HG02678 (cell line): ENCODE measurements at regions not wholly inside any gene's neighbourhood (a gene's known extent, or its start where the extent isn't known, plus 50 kb on each side); places are given as distances from the start of the nearest gene placed in this dataset.
"Not testable (repeated sequence)": the region's sequence is repeated elsewhere in the genome, so short reads cannot be mapped to it uniquely, and the experiment has no call there.

Source experiments
- ATAC-seq: cut with Tn5 transposase; IDR thresholded peaks from one replicate; pipeline ENCODE4 v1.9.1; 2021; ENCODE audit warnings: mild to moderate bottlenecking, moderate library complexity; ENCODE audit not compliant: unreplicated experiment

DNA sequence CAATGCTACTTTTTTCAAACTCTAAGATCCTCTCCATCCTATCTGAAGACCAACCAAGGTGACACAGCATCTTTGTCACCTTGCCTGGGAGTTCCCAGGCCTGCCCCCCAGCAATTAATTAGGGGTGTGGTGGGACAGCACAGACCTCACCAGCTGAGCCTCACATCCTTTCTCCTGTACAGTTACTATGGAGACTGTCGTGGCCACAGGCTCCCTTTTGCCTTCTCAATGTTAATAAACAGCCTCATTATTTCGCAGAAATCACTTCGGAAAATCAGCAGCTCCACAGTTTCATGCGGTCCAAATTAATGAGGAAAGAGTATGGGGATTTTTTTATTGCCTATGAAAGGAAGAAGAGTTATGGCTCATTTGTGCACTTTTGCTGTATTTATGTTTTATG is 378.3 kb downstream of the NPHP4 start:
- ATAC-seq, result no peak

DNA sequence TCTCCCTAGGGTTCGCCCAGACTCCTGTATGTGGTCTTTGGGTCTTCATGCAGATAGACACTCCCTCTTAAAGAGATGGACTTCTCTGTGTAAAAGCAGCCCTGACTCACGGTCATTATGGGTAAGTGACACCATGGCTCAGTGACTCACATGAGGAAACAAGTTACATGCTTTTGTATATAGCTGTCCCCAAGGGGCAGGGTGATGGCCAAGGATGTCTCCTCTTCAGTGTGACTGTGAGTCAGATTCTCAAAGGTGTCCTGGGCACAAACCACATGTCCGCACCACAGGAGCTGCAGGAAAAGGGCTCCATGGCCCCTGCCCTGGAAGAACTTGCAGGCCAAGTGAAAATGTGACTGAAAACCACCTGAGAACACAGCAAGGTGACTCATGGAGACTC is 380.4 kb downstream of the NPHP4 start:
- no peak for ATAC-seq

DNA sequence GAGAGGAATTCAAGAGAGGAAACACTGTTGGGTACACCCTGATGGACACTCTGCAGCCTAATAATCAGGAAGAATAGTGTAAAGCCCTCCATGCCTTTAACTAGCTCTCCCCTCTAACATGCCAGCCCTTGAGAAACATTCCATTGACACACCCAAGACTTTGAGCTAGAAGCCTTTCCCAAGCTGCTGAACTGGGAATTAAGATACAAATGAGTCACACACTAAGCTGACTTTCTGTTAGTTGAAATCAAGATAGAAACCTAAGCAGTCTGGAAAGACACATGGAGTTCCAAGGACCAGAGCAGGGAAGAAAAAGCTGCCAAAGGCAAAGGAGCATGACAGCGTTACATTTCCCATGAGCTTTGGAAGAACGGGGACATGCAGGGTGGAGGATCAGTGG is 380.8 kb downstream of the NPHP4 start:
- no peak for ATAC-seq

DNA sequence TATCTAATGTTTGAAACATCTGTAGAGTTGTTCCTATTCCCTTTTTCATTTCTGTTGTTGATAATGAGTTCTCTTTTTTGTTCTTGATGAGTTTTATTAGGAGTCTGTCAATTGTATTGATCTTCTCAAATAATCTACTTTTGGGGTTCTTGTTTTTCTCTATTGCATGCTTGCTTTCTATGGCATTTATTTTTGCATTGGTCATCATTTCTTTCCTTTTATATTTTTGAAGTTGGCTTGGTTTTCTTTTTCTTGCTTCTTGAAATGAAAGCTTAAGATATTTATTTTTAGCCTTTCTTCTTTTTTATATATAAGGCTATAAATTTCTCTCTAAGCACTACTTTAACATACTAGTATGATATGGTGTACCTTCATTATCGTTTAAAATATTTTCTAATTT is 381.8 kb downstream of the NPHP4 start:
- no peak for ATAC-seq

DNA sequence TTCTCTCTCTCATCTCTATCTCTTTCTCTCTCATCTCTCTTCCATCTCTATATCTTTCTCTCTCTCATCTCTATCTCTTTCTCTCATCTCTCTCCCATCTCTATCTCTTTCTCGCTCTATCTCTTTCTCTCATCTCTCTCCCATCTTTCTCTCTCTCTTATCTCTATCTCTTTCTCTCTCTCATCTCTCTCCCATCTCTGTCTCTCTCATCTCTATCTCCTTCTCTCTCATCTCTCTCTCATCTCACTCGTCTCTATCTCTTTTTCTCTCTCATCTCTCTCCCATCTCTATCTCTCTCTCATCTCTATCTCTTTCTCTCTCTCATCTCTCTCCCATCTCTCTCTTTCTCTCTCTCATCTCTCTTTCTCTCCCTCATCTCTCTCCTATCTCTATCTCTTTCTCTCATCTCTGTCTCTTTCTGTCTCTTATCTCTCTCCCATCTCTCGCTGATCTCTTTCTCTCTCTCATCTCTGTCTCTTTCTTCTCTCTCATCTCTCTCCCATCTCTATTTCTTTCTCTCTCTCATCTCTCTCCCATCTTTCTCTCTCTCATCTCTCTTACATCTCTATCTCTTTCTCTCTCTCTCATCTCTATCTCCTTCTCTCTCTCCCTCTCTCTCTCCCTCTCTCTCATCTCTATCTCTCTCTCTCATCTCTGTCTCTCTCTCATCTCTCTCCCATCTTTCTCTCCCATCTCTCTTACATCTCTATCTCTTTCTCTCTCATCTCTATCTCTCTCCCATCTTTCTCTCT is 388.7 kb downstream of the NPHP4 start:
- no peak for ATAC-seq

DNA sequence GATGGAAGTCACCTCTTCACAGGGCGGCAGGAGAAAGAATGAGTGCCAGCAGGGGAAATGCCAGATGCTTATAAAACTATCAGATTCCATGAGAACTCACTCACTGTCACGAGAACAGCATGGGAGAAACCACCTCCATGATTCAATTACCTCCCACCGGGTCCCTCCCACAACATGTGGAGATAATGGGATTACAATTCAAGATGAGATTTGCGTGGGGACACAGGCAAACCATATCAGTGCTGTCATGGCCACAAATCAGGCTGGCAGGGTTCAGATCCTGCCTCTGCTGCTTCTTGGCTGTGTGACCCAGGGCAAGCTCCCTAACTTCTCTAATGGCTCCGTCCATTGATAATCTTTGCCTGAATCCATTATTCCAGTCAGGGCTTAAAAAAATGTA is 389.5 kb downstream of the NPHP4 start:
- ATAC-seq, result not testable (repeated sequence)

DNA sequence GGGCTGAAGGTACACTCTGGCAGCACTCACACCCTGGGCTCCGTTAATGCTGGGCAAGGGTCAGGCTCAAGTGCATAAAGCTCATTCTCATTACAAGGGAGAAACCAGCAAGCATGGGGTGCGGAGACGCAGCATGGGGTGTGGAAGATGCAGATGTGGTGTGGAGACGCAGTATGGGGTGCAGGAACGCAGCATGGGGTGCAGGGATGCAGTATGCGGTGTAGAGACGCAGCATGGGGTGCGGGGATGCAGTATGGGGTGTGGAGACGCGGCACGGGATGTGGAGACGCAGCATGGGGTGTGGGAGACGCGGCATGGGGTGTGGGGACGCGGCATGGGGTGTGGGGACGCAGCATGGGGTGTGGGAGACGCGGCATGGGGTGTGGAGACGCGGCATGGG is 390.7 kb downstream of the NPHP4 start:
- ATAC-seq, result no peak

DNA sequence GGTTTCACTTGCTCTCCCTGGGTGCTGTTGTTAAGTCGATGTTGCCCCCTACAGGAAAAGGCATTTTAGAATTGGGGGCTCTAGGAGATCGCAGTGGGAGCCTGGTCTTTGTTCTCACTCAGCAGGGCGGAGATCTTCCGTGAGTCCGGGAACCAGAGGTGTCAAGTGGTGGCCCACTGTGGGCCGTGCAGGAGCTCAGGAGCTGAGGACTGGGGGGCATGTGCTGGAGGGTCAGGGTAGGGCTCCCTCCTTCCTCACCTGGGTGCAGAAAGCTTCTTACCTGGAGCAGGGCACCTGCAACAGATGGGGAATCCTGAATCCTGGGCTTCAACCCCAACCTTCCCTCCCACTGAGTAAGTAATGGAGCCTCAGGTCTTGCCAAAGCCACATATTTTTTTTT is 392.7 kb downstream of the NPHP4 start:
- ATAC-seq, result no peak

DNA sequence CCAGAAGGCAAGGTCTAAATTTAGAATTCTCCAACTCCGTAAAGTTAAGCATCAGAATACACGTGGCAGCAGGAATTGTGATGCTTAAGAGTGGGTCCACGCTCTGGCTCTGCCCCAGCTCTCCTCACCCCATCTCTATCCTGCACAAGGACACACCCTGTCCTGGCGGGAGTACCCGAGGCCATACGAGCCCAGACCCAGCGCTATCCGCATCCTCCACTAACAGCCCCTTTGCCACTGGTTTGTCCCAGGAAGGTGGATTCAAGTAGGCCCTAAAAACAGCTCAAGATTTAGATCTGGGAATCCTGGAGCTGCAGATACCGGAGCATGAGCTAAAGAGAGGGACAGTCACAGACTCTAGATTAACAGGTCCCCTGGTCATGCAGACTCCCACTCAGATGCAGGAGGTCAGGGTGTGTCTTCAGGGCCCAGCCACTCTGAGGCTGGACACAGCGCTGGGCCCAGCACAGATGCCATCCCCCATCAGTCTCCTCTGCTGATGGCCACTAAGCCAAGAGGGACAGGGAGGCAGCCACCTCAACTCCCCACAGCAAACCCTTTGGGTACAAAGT is 393.3 kb downstream of the NPHP4 start:
- no peak for ATAC-seq

DNA sequence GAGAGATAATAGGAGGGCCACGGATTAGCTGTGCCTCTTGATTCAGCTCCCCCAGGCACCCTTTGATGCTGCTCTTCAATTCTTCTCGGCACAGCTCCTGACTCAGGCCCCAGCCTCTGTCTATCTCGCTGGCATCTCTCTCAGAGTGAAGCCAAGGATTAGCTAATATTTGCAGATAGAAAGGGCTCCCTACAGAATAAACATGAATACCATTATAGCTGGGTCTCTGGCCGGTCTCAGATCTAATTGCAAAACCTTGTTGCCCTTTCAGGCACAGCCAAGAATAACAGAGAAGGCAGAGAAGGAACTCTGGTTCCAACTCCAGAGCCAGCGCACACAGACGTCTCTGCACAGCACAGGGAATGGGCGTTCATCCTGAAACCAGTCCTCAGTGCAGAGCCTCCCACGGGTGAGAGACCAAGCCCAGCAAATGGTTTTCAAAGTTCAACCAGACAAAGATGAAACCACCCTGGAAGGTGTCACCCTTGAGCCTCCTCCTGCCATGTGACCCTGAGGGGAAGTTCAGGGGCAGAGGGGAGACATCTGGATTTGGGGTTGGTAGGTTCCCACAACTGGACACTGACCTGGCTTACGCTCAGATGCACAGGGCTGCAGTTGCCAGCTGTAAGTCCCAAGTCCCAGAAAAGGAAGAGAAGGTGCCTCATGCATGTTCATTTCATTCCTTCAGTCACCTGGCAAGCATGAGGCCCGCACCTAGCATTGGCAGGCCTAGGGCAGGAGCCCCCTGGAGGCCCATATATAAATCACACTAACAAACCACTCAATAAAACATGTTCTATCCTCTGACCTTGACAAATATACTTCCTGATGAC is 394.0 kb downstream of the NPHP4 start:
- no peak for ATAC-seq

DNA sequence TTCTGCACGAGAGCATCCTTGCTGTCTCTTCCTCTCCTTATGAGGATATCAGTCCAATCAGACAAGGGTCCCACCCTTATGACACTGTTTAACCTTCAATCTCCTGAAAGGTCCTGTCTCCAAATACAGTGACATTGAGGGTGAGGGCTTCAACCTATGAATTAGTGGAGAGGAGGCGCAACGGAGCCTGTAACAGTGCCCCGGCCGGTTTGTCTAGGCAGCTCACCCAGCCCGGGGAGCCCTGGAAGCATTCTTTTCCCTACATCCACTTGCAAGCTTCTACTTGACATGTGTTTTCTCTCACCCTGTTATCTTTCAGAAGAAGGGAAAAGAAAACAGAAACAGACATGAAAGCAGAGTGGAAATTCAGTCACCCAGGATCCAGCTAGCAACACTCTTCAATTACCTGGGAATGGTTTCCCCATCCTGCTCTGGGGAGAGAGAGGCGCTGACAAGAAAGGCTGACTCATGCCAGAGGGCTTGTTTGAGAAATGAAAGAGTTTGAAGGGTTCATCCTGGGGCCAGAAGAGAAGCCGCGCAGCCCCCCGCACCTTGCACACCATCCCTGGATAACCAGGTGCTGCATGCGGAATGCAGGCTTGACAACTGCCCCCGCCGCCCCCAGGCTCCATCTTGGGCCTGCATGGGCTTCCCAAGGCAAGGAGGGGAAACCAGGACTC is 394.9 kb downstream of the NPHP4 start:
- ATAC-seq, result no peak

DNA sequence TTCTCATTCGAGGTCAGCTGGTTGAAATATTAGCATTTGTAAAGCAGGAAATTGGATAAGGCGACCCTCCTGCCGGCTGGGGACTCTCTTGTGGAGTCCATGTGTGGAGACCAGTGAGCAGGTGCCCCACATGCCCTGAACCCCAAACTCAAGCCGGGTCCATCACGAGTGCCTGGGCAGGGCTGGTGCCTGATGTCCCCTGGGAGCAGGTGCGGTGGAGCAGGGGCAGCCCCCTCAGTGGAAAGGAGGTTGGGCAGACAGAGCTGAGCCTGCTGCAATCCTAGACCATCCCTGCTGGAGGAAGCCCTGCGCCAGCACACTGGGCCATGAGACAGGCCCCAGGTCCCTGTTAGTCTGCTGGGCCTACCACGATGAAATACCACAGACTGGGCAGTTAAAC is 395.6 kb downstream of the NPHP4 start:
- no peak for ATAC-seq

DNA sequence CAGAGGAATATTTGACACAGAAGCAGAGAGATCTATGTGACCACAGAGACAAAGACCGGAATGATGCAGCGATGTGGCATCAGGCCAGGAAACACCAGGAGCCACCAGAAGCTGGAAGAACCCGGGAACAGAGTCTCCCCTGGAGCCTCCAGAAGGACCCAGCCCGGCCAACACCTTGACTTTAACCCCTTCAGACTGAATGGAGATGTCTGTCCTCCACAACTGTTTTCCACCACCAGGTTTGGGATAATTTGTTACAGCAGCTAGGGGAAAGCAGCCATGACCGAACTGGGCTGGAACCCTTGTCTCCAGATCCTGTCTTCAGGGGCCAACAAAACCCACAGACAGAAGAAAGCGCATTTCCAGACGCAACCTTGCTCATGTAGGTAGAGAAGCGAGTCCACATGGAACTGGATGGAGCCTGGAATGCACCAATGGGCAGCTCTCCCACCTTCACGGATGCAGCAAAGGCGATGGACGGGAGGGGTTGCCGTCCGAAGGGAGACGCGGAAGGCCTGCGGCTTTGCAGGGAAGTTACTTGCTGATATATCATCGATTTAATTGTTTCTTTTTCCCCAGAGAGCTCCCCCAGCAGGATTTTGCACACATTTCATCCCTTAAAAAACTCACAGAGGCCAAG is 396.6 kb downstream of the NPHP4 start:
- no peak for ATAC-seq

DNA sequence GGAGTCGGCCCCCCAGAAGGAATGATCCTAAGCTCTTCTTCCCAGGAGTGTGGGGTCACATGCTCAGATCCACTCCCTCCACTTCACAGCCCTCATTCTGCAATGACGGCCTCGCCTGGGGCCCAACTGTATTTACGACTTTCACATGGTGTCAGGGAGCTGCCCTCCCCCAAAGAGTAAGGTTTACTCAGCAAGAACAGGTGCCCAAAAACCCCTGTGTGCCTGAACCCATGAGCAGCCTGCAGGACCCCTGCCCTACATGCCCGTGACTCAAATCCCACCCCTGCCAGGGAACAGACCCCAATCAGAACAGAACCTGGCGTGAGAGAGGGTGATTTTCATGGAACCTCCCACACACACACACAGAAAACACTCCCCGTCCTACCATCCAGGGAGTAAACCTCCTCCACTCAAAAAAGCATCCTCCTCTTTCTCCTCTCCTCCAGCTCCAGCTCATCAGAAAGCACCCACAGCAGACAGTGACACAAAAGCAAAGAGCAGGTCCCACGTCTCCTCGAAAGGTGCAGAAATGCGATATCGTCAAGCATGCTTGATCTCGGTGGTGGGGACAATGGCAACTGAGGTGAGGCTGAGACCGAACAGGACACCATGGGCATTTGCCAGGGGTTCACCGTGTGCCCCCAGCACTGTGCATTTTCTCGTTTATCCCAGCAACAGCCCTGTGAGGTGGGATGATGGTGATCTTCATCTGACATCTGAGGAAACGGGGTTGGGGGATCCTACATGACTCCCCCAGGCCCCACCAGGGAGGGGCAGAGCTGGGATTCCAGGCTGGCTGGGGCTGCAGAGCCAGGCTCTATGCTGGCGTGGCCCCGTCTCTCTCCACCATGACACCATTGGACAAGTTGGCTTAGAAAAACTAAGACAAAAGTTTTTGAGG is 397.9 kb downstream of the NPHP4 start:
- ATAC-seq, result no peak

DNA sequence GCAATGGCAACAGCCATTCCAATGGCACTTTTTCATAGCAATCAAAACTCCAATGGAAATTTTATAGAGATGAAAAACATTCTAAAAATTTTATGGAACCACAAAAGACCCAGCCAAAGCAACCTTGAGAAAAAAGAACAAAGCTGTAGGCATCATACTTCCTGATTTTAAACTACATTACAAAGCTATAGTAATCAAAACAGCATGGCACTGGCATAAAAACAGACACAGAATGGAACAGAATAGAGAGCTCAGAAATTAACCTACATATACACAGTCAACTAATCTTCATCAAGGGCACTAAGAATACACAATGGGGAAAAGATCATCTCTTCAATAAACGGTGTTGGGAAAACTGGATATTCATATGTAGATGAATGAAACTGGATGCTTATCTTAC is 401.5 kb downstream of the NPHP4 start:
- no peak for ATAC-seq

DNA sequence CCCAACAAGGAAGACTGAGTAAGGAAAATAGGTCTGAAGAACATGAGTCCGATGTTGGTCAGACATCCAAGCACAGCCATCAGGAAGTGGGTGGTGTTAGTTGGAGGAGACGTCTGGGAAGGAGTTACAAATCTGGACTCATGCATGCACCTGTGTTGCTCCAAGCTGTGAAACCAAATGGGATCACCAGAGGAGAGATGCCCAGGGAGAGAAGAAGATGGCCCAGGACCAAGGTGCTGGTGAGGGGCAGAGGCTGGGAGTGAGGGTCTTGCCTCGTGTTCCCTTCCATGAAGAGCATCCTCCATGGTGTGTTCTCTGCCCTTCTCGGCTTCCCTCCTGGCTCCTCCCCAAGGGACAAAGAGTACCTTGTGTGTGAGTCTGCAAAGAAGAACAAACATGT is 405.6 kb downstream of the NPHP4 start:
- no peak for ATAC-seq

DNA sequence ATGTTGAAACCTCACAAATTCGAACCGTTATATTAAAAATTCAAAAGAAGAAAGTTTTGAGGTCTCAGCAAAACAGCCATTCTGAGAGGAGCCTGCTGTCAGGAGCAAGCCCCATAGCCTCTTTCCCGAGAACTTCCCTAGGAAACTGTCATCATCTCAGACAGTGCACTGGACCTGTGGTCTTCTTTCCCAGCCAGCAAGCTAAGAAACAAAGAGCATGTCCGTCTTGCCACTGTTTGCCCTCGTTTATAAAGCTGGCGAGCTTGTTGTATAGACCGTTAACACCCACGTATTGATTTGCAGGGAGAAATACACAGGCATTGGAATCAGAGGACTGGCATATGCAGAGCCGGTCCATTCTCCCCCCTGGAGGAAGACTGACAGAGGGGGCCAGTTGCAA is 407.0 kb downstream of the NPHP4 start:
- ATAC-seq, result no peak

DNA sequence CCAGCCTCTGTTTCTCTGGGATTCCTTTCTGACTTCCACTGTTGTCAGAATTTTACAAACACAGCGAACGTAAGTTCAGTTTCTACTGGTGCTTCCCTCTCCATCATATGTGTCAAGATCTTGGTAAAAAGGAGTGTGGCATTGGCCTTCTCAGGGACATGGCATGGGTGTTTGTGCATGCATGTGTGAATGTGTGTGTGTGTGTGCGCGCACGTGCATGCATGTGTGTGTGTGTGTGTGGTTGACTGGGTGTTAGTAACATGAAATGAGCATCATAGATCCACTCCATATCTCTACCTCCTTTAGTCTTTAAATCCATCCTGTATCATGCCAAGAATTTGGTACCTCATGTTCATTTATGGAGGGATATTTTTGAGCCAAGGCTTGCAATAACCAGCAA is 411.3 kb downstream of the NPHP4 start:
- no peak for ATAC-seq

DNA sequence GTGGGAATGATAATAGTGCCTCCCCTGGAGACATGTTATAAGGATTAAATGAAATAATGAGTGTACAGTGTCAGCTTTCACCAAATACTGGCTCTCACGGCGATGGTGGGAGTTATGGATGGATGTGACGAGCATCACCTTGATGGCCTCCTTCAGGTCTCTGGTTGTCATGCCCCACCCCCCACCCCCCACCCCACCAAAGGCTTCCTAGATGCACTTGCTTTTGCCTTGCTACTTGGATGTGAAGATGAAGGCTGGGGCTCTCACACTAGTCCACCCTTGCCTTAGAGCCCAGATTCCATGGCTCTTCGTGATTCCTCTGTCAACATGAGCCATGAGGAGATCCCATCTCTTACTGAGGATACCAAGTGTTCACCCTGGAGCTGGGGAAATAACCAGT is 412.3 kb downstream of the NPHP4 start:
- no peak for ATAC-seq

DNA sequence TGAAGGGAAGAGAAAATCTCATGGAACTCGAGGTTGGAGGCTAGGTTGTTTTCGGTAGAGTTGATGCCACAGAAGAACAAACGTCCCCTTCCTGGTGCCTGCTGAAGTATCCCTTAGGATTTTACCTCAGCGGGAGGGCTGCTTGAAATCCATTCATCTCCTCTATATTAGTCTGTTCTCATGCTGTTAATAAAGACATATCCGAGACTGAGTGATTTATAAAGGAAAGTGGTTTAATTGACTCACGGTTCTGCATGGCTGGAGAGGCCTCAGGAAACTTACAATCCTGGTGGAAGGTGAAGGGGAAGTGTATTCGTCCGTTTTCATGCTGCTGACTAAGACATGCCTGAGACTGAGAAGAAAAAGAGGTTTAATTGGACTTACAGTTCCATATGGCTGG is 413.5 kb downstream of the NPHP4 start:
- no peak for ATAC-seq
